Naive thymus-derived CD4-positive, alpha-beta T cell (primary cell): ENCODE measurements at regions not wholly inside any gene's neighbourhood (a gene's known extent, or its start where the extent isn't known, plus 50 kb on each side); places are given as distances from the start of the nearest gene placed in this dataset.

Experiments
- ATAC-seq: fragments of 150-1000 bp; cut with Tn5 transposase; 2 replicates; pipeline ENCODE4 v1.10.0; 2021; ENCODE audit warnings: mild to moderate bottlenecking, moderate library complexity
- CTCF ChIA-PET: fragments of 350-600 bp; sonication (Branson Sonifier 250); formaldehyde crosslinking; loops from one replicate; lab custom pipeline; 2021; ENCODE audit warnings: antibody characterized with exemption; lab: Charles Lee
- POLR2A ChIA-PET: fragments of 350-600 bp; sonication (Branson Sonifier 250); formaldehyde crosslinking; loops from one replicate; lab custom pipeline; 2021; ENCODE audit warnings: antibody characterized with exemption, inconsistent platforms; lab: Charles Lee
- DNase-seq, 9 donors: peaks; one replicate each; pipeline versions ENCODE4 v3.0.0 to v3.0.0-alpha.2; 2020 to 2022; ENCODE audit warnings: mixed read lengths in 1 of 9
- H3K27ac ChIP-seq: one replicate; pipeline ENCODE4 v1.7.0; 2013; ENCODE audit warnings: mild to moderate bottlenecking, low read depth, low read length, moderate library complexity
- H3K27me3 ChIP-seq, 2 donors: one replicate each; pipeline ENCODE4 v1.7.0; 2013; ENCODE audit warnings: low read length in 2 of 2, mild to moderate bottlenecking in 2 of 2, moderate library complexity in 2 of 2; ENCODE audit not compliant: control insufficient read depth in 2 of 2, insufficient read depth in 2 of 2
- H3K36me3 ChIP-seq, 3 experiments: 1 replicate in 2 of 3; 2 replicates in 1 of 3; pipeline ENCODE4 v1.7.0; 2013; ENCODE audit warnings: low read length in 3 of 3, mild to moderate bottlenecking in 3 of 3, moderate library complexity in 1 of 3; ENCODE audit not compliant: insufficient read depth in 3 of 3, control insufficient read depth in 2 of 3
- H3K4me1 ChIP-seq, 2 donors: one replicate each; pipeline ENCODE4 v1.7.0; 2013; ENCODE audit warnings: low read length in 2 of 2, mild to moderate bottlenecking in 2 of 2, moderate library complexity in 1 of 2; ENCODE audit not compliant: control insufficient read depth in 2 of 2, insufficient read depth in 2 of 2
- H3K4me3 ChIP-seq: 2 replicates; pipeline ENCODE4 v1.7.0; 2013; ENCODE audit warnings: mild to moderate bottlenecking, low read length
- H3K9me3 ChIP-seq, 3 experiments: 1 replicate in 2 of 3; 2 replicates in 1 of 3; pipeline ENCODE4 v1.7.0; 2013; ENCODE audit warnings: low read length in 3 of 3; ENCODE audit not compliant: control insufficient read depth in 2 of 3
- H3K27ac Mint-ChIP-seq, 9 donors: one replicate each; pipeline ENCODE4 v1.8.0; 2020 to 2022; ENCODE audit warnings: mixed read lengths in 9 of 9, mild to moderate bottlenecking in 8 of 9, moderate library complexity in 5 of 9, inconsistent platforms in 2 of 9
- H3K27me3 Mint-ChIP-seq, 5 donors: one replicate each; pipeline ENCODE4 v1.8.0; 2021 to 2022; ENCODE audit warnings: mixed read lengths in 5 of 5, mild to moderate bottlenecking in 1 of 5
- H3K36me3 Mint-ChIP-seq, 5 donors: one replicate each; pipeline ENCODE4 v1.8.0; 2020 to 2022; ENCODE audit warnings: mixed read lengths in 5 of 5, mild to moderate bottlenecking in 3 of 5, inconsistent platforms in 1 of 5
- H3K4me1 Mint-ChIP-seq, 7 donors: one replicate each; pipeline ENCODE4 v1.8.0; 2020 to 2022; ENCODE audit warnings: mixed read lengths in 7 of 7, mild to moderate bottlenecking in 3 of 7, inconsistent platforms in 1 of 7
- H3K4me3 Mint-ChIP-seq, 10 donors: one replicate each; pipeline ENCODE4 v1.8.0; 2020 to 2022; ENCODE audit warnings: mild to moderate bottlenecking in 10 of 10, mixed read lengths in 10 of 10, moderate library complexity in 6 of 10, inconsistent platforms in 2 of 10
- H3K9me3 Mint-ChIP-seq, 11 donors: one replicate each; pipeline ENCODE4 v1.8.0; 2020 to 2022; ENCODE audit warnings: mixed read lengths in 11 of 11, mild to moderate bottlenecking in 4 of 11, inconsistent platforms in 1 of 11, moderate library complexity in 1 of 11
- intact Hi-C, 2 donors: fragments of 100-400 bp; cut with micrococcal nuclease; formaldehyde crosslinking; loops; one replicate each; pipeline ENCODE4 v1.15.1; 2023

DNA sequence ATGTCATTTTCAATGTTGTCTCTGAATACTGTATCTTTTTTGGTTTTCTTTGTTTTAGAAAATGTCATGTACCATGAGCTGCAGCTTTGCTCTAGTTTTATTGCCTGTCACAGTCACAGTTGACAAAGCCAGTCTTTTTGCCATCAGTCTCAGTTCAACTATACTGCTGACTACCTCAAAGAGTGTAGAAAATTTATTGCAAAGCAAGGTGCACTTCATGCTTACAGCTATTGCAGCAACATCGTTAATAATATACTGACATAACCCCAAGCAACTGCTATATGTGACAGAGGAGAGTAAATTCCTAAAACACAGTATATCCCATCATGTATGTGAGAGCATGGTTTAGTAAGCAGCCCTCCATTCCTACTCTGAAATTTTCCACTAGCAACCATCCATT lies 2022.3 kb downstream of the ARAP2 start:
- ATAC-seq (no peak), DNase-seq (no peak)
- Histone ChIP-seq H3K9me3 (no peaks in the 10 kb centered on the region), H3K27me3 (no peaks in the 10 kb centered on the region), H3K4me1 (no peaks in the 10 kb centered on the region), H3K4me3 (no peak overlapping the region), H3K27ac (no peak overlapping the region), H3K36me3 (no peaks in the 10 kb centered on the region)
- H3K4me3 Mint-ChIP-seq, result no peak overlapping the region
- peaks cover 0 to 20% (median 3%) of the 10 kb centered on the region in 11 donors for H3K9me3 Mint-ChIP-seq
- POLR2A ChIA-PET, result no interaction called here
- intact Hi-C loops, result no loop called here
- H3K4me1 Mint-ChIP-seq, result no peaks in the 10 kb centered on the region
- H3K36me3 Mint-ChIP-seq, result no peaks in the 10 kb centered on the region
- CTCF ChIA-PET, result no interaction called here
- no peaks in the 10 kb centered on the region for H3K27me3 Mint-ChIP-seq
- no peak overlapping the region for H3K27ac Mint-ChIP-seq

GRCh38 chr4:34236118-34236517 lies 2008.2 kb downstream of the ARAP2 start:
- ATAC-seq (no peak), DNase-seq (no peak)
- Mint-ChIP-seq H3K4me3 (no peak overlapping the region), H3K27ac (no peak overlapping the region), H3K36me3 (no peaks in the 10 kb centered on the region), H3K9me3 (peaks cover 0 to 34% (median 12%) of the 10 kb centered on the region in 11 donors), H3K4me1 (peaks cover 0 to 1% (median 0%) of the 10 kb centered on the region in 7 donors), H3K27me3 (no peaks in the 10 kb centered on the region)
- no peaks in the 10 kb centered on the region for H3K9me3 ChIP-seq
- no peaks in the 10 kb centered on the region for H3K4me1 ChIP-seq
- CTCF ChIA-PET, result no interaction called here
- intact Hi-C loops, result no loop called here
- H3K27ac ChIP-seq, result no peak overlapping the region
- no peak overlapping the region for H3K4me3 ChIP-seq
- H3K27me3 ChIP-seq, result no peaks in the 10 kb centered on the region
- POLR2A ChIA-PET, result no interaction called here
- no peaks in the 10 kb centered on the region for H3K36me3 ChIP-seq

DNA sequence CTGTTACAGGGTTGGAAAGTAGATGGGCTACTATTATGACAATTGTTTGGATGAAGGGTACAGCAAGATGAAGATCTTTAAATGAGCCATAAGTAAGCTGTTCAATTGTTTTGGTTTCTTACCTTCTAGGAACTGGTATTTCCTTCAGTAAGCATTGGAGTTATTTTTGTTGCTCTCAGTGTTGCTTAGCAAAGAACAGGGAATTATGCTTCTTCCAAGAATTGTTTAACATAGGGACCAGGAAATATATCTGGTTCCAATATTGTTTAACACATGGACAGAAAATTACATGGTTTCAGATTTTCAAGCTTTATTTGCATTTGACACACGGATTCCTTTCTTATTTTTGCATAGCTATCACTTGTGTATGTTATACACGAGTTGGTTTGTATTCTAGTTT lies 1999.0 kb downstream of the ARAP2 start:
- no peaks in the 10 kb centered on the region for H3K4me1 Mint-ChIP-seq
- ATAC-seq (no peak), DNase-seq (no peak)
- intact Hi-C loops, result no loop called here
- no peaks in the 10 kb centered on the region for H3K36me3 Mint-ChIP-seq
- Histone ChIP-seq H3K4me3 (no peak overlapping the region), H3K27me3 (no peaks in the 10 kb centered on the region), H3K36me3 (no peaks in the 10 kb centered on the region), H3K9me3 (no peaks in the 10 kb centered on the region), H3K27ac (no peak overlapping the region), H3K4me1 (no peaks in the 10 kb centered on the region)
- POLR2A ChIA-PET, result no interaction called here
- CTCF ChIA-PET, result no interaction called here
- peaks cover 0 to 24% (median 4%) of the 10 kb centered on the region in 11 donors for H3K9me3 Mint-ChIP-seq
- no peak overlapping the region for H3K4me3 Mint-ChIP-seq
- no peak overlapping the region for H3K27ac Mint-ChIP-seq
- H3K27me3 Mint-ChIP-seq, result no peaks in the 10 kb centered on the region

DNA sequence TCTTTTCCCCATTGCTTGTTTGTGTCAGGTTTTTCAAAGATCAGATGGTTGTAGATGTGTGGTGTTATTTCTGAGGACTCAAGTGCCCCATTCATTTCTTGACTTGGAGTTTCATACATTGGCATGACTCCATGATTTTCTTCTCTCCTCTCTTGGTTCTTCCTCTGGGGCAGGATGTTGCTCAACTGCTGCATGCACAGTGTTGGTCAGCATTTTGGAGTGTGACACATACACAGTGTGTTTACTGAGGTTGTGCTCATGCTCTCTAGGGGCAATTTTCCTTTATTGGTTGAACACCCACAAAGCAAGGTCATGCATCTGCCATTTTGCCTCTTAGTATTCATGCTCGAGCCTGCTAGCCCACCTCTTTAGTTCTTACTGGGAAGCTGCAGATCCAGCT lies 1993.8 kb downstream of the ARAP2 start:
- H3K9me3 Mint-ChIP-seq, result peaks cover 0 to 24% (median 6%) of the 10 kb centered on the region in 11 donors
- no peak overlapping the region for H3K27ac Mint-ChIP-seq
- H3K36me3 Mint-ChIP-seq, result no peaks in the 10 kb centered on the region
- Histone ChIP-seq H3K27ac (no peak overlapping the region), H3K4me1 (no peaks in the 10 kb centered on the region), H3K27me3 (no peaks in the 10 kb centered on the region), H3K9me3 (no peaks in the 10 kb centered on the region), H3K36me3 (no peaks in the 10 kb centered on the region), H3K4me3 (no peak overlapping the region)
- intact Hi-C loops, result loop anchor here in 1 of 2 donors (10.0 kb wide), 1 partner anchor 56 kb away; no protein-coding TSS in a partner anchor
- H3K4me1 Mint-ChIP-seq, result no peaks in the 10 kb centered on the region
- H3K27me3 Mint-ChIP-seq, result no peaks in the 10 kb centered on the region
- CTCF ChIA-PET, result no interaction called here
- no peak for DNase-seq
- H3K4me3 Mint-ChIP-seq, result no peak overlapping the region
- POLR2A ChIA-PET, result no interaction called here
- no peak for ATAC-seq

DNA sequence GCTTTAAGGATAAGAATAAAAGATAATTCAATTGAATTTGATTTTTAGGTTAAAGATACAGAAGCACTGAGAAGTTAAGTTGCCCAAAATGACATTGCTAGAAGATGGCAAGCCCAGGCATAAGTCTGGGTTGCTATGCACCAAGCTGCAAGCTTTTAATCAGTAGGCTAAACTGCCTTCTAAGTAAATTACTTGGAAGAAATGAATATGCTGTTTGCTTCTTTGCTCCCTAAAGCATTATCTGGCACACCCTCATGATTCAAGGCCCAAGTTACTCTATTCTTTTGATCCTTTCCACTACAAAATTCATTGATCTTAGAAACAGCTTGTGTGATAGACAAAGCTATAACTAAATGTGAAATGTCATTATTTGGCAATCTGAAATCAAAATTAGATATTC lies 1991.1 kb downstream of the ARAP2 start:
- Histone ChIP-seq H3K4me3 (no peak overlapping the region), H3K36me3 (no peaks in the 10 kb centered on the region), H3K27ac (no peak overlapping the region), H3K4me1 (no peaks in the 10 kb centered on the region), H3K9me3 (no peaks in the 10 kb centered on the region), H3K27me3 (no peaks in the 10 kb centered on the region)
- CTCF ChIA-PET, result no interaction called here
- no peaks in the 10 kb centered on the region for H3K36me3 Mint-ChIP-seq
- peaks cover 0 to 26% (median 10%) of the 10 kb centered on the region in 11 donors for H3K9me3 Mint-ChIP-seq
- intact Hi-C loops, result loop anchor here in 1 of 2 donors (10.0 kb wide), 1 partner anchor 58 kb away; no protein-coding TSS in a partner anchor
- no peak for ATAC-seq
- no peak for DNase-seq
- H3K27me3 Mint-ChIP-seq, result no peaks in the 10 kb centered on the region
- H3K27ac Mint-ChIP-seq, result no peak overlapping the region
- no peaks in the 10 kb centered on the region for H3K4me1 Mint-ChIP-seq
- POLR2A ChIA-PET, result no interaction called here
- H3K4me3 Mint-ChIP-seq, result no peak overlapping the region

GRCh38 chr4:34258176-34258575 lies 1986.1 kb downstream of the ARAP2 start:
- no peaks in the 10 kb centered on the region for H3K27me3 ChIP-seq
- no peak overlapping the region for H3K4me3 ChIP-seq
- Mint-ChIP-seq H3K27ac (no peak overlapping the region), H3K36me3 (peaks cover 0 to 4% (median 0%) of the 10 kb centered on the region in 5 donors), H3K27me3 (no peaks in the 10 kb centered on the region), H3K4me3 (no peak overlapping the region), H3K9me3 (peaks cover 0 to 21% (median 10%) of the 10 kb centered on the region in 11 donors), H3K4me1 (no peaks in the 10 kb centered on the region)
- intact Hi-C loops, result loop anchor here in 1 of 2 donors (10.0 kb wide), 1 partner anchor 63 kb away; no protein-coding TSS in a partner anchor
- POLR2A ChIA-PET, result no interaction called here
- H3K4me1 ChIP-seq, result no peaks in the 10 kb centered on the region
- CTCF ChIA-PET, result no interaction called here
- DNase-seq, result no peak
- no peak overlapping the region for H3K27ac ChIP-seq
- peaks cover 0 to 4% (median 0%) of the 10 kb centered on the region in 3 experiments for H3K9me3 ChIP-seq
- ATAC-seq, result no peak
- no peaks in the 10 kb centered on the region for H3K36me3 ChIP-seq

GRCh38 chr4:34261799-34262314 lies 1982.5 kb downstream of the ARAP2 start:
- Mint-ChIP-seq H3K9me3 (peaks cover 2 to 31% (median 13%) of the 10 kb centered on the region in 11 donors), H3K27ac (no peak overlapping the region)

More at GRCh38 chr4:34261799-34262314, 1982.5 kb downstream of the ARAP2 start:
- ChIA-PET POLR2A (no interaction called here), CTCF (no interaction called here)
- ATAC-seq (no peak), DNase-seq (no peak)
- intact Hi-C loops, result no loop called here
- Histone ChIP-seq H3K27me3 (no peaks in the 10 kb centered on the region), H3K27ac (no peak overlapping the region), H3K36me3 (no peaks in the 10 kb centered on the region), H3K9me3 (peaks cover 0 to 4% (median 0%) of the 10 kb centered on the region in 3 experiments), H3K4me1 (no peaks in the 10 kb centered on the region), H3K4me3 (no peak overlapping the region)
- peaks cover 0 to 9% (median 0%) of the 10 kb centered on the region in 5 donors for H3K36me3 Mint-ChIP-seq
- no peaks in the 10 kb centered on the region for H3K27me3 Mint-ChIP-seq
- no peaks in the 10 kb centered on the region for H3K4me1 Mint-ChIP-seq
- no peak overlapping the region for H3K4me3 Mint-ChIP-seq
